ENCODE measurements at regions not wholly inside any gene's neighbourhood (a gene's known extent, or its start where the extent isn't known, plus 50 kb on each side); places are given as distances from the start of the nearest gene placed in this dataset.

DNA sequence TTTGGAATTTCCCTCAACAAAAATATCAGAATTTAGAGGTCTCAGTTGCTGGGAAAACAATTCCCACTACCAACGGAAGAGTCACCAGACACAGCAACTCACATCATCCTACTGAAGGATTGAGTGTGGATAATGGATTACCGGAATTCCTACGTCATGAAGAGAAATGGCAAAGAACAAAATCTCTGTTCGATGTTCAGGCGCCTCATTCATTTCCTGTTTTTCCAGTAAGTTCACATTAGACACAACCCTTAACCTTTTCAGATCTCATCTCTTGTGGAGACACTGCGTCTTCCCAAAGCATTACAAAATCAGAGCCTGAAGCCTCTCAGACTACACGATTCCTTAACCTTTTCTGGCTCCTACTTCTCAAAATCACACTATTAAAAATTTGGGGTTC is 58.5 kb upstream of the CPEB2 start:
- Histone ChIP-seq H3K36me3 (ENCODE audit: low read depth, low read length) (no peaks in the 10 kb centered on the region), H3K9me3 (ENCODE audit: low read length) (no peaks in the 10 kb centered on the region), H2AFZ (ENCODE audit: low read length) (no peak overlapping the region), H3K9ac (ENCODE audit: low read length) (no peak overlapping the region), H3F3A (ENCODE audit: low read length, unreplicated experiment) (no peaks in the 10 kb centered on the region), H3K79me2 (ENCODE audit: low read length) (no peaks in the 10 kb centered on the region), H3K4me1 (ENCODE audit: insufficient read depth, low read length) (no peaks in the 10 kb centered on the region), H3K27me3 (ENCODE audit: low read length) (no peaks in the 10 kb centered on the region), H3K4me3 (ENCODE audit: low read length) (no peak overlapping the region), H4K20me1 (ENCODE audit: low read length) (no peaks in the 10 kb centered on the region), H3K9me2 (replicated peaks; ENCODE audit: low read length) (no peaks in the 10 kb centered on the region), H3K27ac (ENCODE audit: low read length) (no peak overlapping the region), H3K4me2 (ENCODE audit: low read length) (no peak overlapping the region)
- no peak for DNase-seq
- intact Hi-C loops (cut with micrococcal nuclease) = no loop called here
- ChIA-PET CTCF (no interaction called here), POLR2A (ENCODE audit: unreplicated experiment) (no interaction called here)
- ATAC-seq = no peak
- no peak for TF ChIP-seq EZH2 (IDR thresholded peaks at IDR 0.05; ENCODE audit: low read length, unreplicated experiment)
- TF ChIP-seq EZH2phosphoT487 (IDR thresholded peaks at IDR 0.05; ENCODE audit: borderline replicate concordance, low read length) = no peak
- TF ChIP-seq CTCF (conservative IDR thresholded peaks at IDR 0.05; ENCODE audit: low read depth, low read length) = no peak
- BruUV-seq (replicated peaks) = no TSS peak

DNA sequence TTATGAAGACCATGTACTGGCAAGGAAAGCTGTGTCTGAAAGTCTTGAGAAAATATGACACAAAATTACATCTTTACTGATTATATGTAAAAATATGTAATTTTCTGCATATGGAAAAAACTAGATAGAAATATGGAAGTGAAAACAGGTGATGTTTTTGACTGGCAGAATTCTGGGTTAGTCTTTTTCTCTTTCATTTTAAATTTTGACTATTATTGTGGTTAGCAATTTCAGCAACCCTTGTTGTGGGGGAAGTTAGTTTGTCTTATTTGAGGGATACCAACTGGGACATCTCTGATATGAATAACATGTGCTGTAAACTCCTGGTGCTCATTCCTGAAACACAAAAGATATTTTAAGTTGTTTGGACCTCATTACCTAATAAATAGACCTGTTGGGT is 49.9 kb upstream of the CPEB2 start:
- Histone ChIP-seq H4K20me1 (ENCODE audit: low read length) (no peaks in the 10 kb centered on the region), H3K4me1 (ENCODE audit: insufficient read depth, low read length) (no peaks in the 10 kb centered on the region), H3K4me2 (ENCODE audit: low read length) (no peak overlapping the region), H3K27ac (ENCODE audit: low read length) (no peak overlapping the region), H3K79me2 (ENCODE audit: low read length) (no peaks in the 10 kb centered on the region), H3K36me3 (ENCODE audit: low read depth, low read length) (no peaks in the 10 kb centered on the region), H2AFZ (ENCODE audit: low read length) (no peak overlapping the region), H3F3A (ENCODE audit: low read length, unreplicated experiment) (no peaks in the 10 kb centered on the region), H3K9me2 (replicated peaks; ENCODE audit: low read length) (no peaks in the 10 kb centered on the region), H3K9ac (ENCODE audit: low read length) (no peak overlapping the region), H3K4me3 (ENCODE audit: low read length) (no peak overlapping the region), H3K9me3 (ENCODE audit: low read length) (no peaks in the 10 kb centered on the region), H3K27me3 (ENCODE audit: low read length) (no peaks in the 10 kb centered on the region)
- DNase-seq (no peak), ATAC-seq (no peak)
- TF ChIP-seq EZH2 (IDR thresholded peaks at IDR 0.05; ENCODE audit: low read length, unreplicated experiment) = no peak
- CTCF ChIA-PET = no interaction called here
- no TSS peak for BruUV-seq (replicated peaks)
- intact Hi-C loops (cut with micrococcal nuclease) = no loop called here
- POLR2A ChIA-PET (ENCODE audit: unreplicated experiment) = no interaction called here
